HL-60 (cell line): ENCODE measurements at regions not wholly inside any gene's neighbourhood (a gene's known extent, or its start where the extent isn't known, plus 50 kb on each side); places are given as distances from the start of the nearest gene placed in this dataset.

Experiments used
- DNase-seq, 2 experiments: peaks; one replicate each; pipeline ENCODE4 v3.0.0-alpha.2; 2010 to 2020; ENCODE audit warnings: low read depth in 1 of 2, low spot score in 1 of 2
- H3K27ac ChIP-seq: fragments of 250-450 bp; sonication (Bioruptor Pico); replicated peaks from 2 replicates; pipeline ENCODE4 v1.5.1; 2020; ENCODE audit warnings: mild to moderate bottlenecking, moderate library complexity
- H3K27me3 ChIP-seq: fragments of 250-450 bp; sonication (Bioruptor Pico); 2 replicates; pipeline ENCODE4 v1.5.1; 2021; ENCODE audit warnings: mild to moderate bottlenecking, moderate library complexity; ENCODE audit not compliant: insufficient read depth, poor library complexity, severe bottlenecking
- H3K4me3 ChIP-seq: replicated peaks from 2 replicates; pipeline ENCODE4 v1.5.1; 2011; ENCODE audit warnings: mild to moderate bottlenecking, control low read depth, low read length; ENCODE audit not compliant: insufficient read depth
- GABPA ChIP-seq: IDR thresholded peaks from 2 replicates; pipeline ENCODE4 v1.6.1; 2012; ENCODE audit warnings: low read depth
- POLR2AphosphoS5 ChIP-seq: IDR thresholded peaks from 2 replicates; pipeline ENCODE4 v1.6.1; 2012; ENCODE audit warnings: low read depth
- SPI1 ChIP-seq: IDR thresholded peaks from 2 replicates; pipeline ENCODE4 v1.6.1; 2012; ENCODE audit warnings: low read depth, mild to moderate bottlenecking, borderline replicate concordance
- TF ChIP-seq, protein P1 (sequence below): IDR thresholded peaks from 2 replicates; pipeline ENCODE4 v1.6.1; 2012; ENCODE audit warnings: low read depth; ENCODE audit not compliant: insufficient replicate concordance
- TF ChIP-seq, protein P2 (sequence below): IDR thresholded peaks from one replicate; pipeline ENCODE4 v1.5.1; 2011; ENCODE audit warnings: low read length, control low read depth, inconsistent platforms; ENCODE audit not compliant: insufficient read depth

DNA sequence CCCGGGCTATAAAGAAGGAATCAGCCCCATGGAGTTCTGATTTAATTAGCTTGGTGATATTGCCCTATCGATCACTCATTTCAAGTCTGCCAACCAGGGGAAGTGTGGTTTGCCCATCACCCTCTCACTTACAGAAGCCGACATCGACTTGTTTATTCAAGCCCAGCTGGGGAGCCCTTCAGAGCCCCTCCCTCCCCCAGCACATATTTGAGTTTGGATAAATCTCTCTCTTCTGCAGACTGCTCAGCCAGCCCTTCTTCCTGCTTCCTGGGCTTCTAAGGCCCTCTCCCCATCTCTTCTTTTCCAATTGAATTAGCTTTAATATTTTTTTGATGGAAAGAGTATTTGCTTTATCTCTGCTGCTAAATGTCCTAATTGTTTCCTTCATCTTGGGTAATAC is 299.0 kb downstream of the MIAT start:
- TF ChIP-seq, protein P1, sequence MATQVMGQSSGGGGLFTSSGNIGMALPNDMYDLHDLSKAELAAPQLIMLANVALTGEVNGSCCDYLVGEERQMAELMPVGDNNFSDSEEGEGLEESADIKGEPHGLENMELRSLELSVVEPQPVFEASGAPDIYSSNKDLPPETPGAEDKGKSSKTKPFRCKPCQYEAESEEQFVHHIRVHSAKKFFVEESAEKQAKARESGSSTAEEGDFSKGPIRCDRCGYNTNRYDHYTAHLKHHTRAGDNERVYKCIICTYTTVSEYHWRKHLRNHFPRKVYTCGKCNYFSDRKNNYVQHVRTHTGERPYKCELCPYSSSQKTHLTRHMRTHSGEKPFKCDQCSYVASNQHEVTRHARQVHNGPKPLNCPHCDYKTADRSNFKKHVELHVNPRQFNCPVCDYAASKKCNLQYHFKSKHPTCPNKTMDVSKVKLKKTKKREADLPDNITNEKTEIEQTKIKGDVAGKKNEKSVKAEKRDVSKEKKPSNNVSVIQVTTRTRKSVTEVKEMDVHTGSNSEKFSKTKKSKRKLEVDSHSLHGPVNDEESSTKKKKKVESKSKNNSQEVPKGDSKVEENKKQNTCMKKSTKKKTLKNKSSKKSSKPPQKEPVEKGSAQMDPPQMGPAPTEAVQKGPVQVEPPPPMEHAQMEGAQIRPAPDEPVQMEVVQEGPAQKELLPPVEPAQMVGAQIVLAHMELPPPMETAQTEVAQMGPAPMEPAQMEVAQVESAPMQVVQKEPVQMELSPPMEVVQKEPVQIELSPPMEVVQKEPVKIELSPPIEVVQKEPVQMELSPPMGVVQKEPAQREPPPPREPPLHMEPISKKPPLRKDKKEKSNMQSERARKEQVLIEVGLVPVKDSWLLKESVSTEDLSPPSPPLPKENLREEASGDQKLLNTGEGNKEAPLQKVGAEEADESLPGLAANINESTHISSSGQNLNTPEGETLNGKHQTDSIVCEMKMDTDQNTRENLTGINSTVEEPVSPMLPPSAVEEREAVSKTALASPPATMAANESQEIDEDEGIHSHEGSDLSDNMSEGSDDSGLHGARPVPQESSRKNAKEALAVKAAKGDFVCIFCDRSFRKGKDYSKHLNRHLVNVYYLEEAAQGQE = no peak
- TF ChIP-seq SPI1 (no peak), GABPA (no peak), POLR2AphosphoS5 (no peak)
- TF ChIP-seq, protein P2, sequence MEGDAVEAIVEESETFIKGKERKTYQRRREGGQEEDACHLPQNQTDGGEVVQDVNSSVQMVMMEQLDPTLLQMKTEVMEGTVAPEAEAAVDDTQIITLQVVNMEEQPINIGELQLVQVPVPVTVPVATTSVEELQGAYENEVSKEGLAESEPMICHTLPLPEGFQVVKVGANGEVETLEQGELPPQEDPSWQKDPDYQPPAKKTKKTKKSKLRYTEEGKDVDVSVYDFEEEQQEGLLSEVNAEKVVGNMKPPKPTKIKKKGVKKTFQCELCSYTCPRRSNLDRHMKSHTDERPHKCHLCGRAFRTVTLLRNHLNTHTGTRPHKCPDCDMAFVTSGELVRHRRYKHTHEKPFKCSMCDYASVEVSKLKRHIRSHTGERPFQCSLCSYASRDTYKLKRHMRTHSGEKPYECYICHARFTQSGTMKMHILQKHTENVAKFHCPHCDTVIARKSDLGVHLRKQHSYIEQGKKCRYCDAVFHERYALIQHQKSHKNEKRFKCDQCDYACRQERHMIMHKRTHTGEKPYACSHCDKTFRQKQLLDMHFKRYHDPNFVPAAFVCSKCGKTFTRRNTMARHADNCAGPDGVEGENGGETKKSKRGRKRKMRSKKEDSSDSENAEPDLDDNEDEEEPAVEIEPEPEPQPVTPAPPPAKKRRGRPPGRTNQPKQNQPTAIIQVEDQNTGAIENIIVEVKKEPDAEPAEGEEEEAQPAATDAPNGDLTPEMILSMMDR = no peak
- DNase-seq = no peak
- Histone ChIP-seq H3K4me3 (no peak overlapping the region), H3K27ac (no peak overlapping the region), H3K27me3 (peaks cover 2% of the 10 kb centered on the region)

DNA sequence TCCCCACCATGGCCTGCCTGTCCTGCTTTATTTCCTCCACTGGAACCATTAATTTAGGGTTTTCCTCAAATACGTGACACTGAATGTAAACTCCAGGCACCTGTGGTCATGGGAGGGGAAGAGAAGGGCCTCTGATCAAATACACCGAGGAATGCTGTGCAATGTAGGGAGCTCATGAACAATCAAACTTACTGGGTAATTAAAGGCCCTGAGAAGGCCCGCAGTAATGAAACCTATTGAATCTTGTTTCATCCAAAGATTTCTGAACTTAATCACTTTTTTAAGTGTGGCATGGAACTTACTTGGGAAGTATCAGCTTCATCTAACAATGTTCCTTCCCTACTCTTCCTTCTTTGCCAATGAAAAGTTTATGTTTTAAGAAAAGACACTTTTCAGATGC is 299.8 kb downstream of the MIAT start:
- no peak overlapping the region for H3K4me3 ChIP-seq
- TF ChIP-seq SPI1 = no peak
- TF ChIP-seq, protein P1 = no peak
- TF ChIP-seq POLR2AphosphoS5 = no peak
- no peak for TF ChIP-seq GABPA
- no peak overlapping the region for H3K27ac ChIP-seq
- peaks cover 2% of the 10 kb centered on the region for H3K27me3 ChIP-seq
- DNase-seq = no peak

DNA sequence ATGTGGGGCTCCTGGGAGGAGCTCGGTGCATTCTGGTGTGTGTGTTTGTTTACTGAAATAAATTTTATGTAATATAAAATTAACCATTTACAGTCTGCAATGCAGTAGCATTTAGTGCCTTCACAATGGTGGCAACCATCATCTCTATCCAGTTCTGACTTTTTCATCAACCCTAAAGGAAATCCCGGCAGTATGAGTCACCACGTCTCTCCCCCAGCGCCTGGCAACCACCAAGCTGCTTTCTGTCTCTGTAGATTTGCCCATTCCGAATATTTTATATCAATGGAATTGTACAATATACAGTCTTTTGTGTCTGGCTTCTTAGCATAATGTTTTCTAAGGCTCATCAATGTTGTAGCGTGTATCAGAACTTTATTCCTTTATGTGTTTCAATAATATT is 300.5 kb downstream of the MIAT start:
- no peak for DNase-seq
- Histone ChIP-seq H3K27ac (no peak overlapping the region), H3K4me3 (no peak overlapping the region), H3K27me3 (peaks cover 2% of the 10 kb centered on the region)
- TF ChIP-seq SPI1 (no peak), POLR2AphosphoS5 (no peak), GABPA (no peak)
- TF ChIP-seq, protein P2 = no peak
- TF ChIP-seq, protein P1 = no peak

DNA sequence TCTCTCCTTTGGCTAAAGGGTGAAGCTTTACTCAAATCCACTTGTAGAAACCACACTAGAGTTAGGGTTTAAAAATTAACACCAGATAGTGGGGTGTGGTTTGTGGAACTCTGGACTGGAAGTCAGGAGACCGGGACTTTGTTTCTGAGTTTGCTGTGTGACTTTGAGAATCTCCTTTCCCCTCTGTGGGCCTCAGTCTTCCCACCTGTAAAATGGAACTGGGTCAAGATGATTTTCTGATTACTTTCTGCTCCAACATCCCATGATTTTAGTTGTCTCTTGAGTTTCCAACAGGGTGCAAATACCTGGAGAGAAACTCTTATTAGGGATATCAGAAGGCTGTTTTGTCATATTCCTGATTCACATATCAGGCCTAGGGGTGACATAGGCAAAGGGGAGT is 301.0 kb downstream of the MIAT start:
- TF ChIP-seq SPI1 (no peak), GABPA (no peak), POLR2AphosphoS5 (no peak)
- TF ChIP-seq, protein P1 = no peak
- TF ChIP-seq, protein P2 = no peak
- Histone ChIP-seq H3K27ac (no peak overlapping the region), H3K4me3 (no peak overlapping the region), H3K27me3 (peaks cover 2% of the 10 kb centered on the region)
- no peak for DNase-seq
